ENCODE measurements at regions not wholly inside any gene's neighbourhood (a gene's known extent, or its start where the extent isn't known, plus 50 kb on each side); places are given as distances from the start of the nearest gene placed in this dataset.
"Not testable (repeated sequence)": the region's sequence is repeated elsewhere in the genome, so short reads cannot be mapped to it uniquely, and the experiment has no call there.

DNA sequence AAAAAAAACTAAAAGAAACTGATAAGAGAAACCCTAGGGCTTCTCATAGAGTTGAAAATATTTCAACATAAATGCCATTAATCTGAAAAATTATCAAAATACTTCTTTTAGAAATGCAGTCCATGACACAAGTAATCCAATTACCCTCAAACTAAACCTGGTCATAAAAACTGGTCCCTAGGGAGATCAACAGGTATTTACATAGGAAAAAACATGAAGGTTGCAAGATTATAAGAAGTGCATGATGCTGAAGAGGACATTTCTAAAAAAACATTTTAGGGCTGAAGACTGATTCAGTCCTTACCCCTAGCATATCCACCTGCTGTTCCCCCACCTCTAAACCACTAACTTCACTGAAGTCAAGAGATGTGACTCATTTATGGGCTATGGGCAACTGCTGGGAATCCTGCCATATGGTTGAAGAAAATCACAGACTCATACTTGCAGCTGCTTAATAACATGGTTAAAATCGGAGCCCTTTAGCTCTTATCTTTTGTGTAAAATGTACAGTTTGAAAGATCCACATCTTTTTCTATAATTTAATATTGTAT lies 131.0 kb upstream of the RUNX1 start:
- no peak for DNase-seq

DNA sequence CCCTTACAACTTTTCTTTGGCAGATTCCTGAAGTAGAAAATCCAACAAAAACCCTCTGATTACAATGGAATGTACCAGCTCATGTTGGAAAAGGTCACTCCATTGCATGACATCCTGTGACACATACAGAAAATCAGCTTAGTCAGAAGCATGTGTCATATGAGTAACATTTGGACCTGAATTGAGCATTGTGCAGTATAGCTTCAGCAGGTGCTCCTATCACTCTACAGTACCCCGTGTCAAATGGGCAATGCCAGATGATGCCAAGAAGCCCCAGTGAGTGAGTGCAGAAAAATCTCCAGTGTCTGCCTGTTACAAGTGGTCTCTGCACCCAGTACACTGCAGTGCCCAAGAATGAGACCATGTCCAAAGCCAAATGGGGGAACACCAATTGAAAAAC lies 129.7 kb upstream of the RUNX1 start:
- peak; percentile 29 to 45 for DNase-seq

DNA sequence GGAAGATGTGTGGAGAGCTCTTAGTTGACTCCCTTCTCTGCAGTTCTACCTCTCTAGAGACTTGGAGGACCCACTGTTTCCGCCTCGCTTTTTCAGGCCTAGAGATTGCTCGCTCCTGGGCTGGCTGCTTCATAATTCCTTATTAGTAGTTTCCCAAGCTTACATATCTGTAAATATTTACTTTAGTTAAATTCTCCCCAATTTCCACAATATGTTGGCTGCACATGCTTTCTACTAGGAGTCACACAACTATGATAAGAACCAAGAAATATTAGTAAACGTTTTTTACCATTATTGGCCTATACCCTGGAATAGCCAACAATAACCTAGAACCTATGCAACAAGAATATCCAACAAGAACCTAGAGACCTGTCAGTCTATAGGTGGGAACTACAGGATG lies 129.0 kb upstream of the RUNX1 start:
- DNase-seq: no peak

DNA sequence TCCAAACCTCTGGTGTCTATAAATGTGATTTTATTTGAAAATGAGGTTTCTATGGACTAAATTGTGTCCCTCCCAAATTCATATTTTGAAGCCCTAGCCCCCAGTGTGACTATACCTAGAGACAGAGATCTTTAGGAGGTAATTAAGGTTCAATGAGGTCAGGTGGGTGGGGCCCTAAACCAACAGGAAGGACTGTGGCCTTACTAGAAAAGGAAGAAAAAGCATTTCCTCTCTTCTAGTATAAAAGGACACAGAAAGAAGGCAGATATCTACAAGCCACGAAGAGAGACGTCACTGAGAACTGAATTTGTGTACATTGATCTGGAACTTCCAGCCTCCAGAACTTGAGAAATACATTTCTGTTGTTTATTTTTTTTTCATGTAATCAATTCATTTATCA lies 123.1 kb upstream of the RUNX1 start:
- no peak for DNase-seq

DNA sequence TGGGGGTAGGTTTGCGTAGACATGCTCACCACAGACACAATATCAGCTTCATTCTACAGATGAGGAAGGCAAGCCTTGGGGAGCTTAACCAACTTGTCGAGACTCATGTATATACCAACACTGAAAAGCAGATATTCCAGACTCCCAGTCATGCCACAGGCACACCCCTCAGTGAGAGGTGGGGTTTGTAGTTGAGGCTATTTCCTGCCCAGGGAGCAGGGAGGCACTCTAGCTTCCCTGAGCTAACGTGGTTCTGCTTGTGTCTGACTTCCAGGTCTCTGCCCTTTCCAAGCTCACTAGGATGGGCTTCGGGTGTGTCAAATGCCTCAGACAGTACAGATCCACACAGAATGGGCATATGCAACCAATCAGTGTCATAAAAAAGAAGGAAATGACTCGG lies 122.3 kb upstream of the RUNX1 start:
- DNase-seq: no peak

DNA sequence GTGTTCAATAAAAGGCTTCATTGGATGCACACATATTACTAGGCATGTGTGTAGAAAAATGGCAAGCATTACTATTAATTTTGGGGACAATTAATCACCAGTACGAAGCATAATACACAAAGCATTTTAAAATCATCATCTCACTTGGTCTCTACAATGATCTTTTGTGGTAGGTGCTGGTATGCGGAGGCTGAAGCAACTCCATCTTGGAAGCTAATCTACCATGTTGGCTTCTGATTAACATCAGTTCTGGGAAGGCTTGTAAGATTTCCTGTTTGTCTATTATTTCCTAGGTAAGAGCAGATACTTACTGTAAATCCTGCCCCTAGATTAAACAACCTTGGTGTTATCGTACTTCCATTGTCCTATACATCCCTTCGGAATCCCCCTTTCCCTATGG lies 121.7 kb upstream of the RUNX1 start:
- no peak for DNase-seq

DNA sequence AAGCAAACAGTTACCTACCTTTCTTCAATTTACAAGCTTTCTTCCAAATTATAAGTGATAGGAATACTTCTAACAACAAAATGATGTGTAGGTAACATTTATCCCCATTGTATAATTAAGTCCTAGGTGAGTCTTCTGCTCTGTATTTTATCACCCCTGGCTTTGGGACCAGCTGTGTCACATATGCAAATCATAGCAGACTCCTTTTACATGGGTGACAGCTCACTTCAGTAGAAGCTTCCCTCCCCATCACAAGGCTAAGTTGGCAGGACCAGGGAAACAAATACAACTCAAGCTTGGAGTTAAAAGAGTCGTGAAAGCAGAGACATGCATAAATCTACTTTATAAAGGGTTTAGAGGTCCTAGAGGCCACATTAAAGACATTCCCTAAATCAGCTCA lies 121.1 kb upstream of the RUNX1 start:
- no peak for DNase-seq

DNA sequence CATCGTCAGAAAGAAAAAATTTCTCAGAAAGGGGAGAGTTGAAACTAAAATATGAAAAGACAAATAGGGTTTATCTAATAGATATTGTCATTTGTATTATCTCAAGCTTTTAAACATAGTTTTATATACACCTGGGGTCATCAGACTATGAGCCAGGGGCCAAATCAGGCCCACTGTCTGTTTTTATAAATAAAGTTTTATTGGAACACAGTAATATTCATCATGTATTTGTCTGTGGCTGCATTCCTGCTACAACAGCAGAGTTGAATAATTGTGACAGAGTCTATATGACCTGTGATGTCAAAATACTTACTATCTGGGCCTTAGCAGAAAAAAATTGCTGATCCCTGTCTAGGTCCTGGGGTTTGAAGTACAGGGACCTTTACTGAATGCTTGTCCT lies 120.5 kb upstream of the RUNX1 start:
- DNase-seq: no peak

DNA sequence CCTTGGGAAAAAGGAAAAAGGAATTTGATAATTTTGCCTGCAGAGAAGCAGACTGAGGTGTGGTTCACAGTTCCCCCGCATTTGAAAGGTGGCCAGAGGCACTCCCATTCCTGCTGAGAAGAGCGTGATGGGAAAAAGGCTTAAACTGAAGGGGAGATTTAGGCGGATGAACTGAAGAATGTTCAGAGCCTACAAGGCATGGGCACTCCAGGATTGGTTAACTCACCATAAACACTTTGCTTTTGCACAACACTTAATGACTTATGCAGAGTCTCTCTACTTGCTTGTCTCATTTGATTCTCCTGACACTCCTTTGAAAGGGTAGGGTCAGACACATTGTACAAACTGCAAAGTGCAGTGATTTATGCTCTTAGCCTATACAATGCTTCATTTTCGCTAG lies 119.6 kb upstream of the RUNX1 start:
- no peak for DNase-seq

DNA sequence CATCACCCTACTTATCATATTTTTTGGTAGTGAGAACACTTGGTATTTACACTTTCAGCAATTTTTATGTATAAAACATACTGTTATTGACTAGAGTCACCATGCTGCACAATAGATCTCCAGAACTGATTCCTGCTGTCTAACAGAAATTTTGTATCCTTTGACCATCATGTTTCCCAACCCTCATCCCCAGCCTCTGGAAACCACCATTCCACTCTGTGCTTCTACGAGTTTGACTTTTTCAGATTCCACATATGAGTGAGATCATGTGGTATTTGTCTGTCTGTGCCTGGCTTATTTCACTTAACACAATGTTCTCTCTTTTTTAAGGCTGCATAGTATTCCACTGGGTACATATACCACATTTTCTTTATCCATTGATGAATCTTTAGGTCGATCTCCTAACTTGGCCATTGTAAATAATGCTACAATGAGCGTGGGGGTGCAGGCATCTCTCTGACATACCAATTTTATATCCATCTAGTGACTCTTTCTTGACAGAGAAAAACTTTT lies 115.9 kb upstream of the RUNX1 start:
- DNase-seq: no peak

DNA sequence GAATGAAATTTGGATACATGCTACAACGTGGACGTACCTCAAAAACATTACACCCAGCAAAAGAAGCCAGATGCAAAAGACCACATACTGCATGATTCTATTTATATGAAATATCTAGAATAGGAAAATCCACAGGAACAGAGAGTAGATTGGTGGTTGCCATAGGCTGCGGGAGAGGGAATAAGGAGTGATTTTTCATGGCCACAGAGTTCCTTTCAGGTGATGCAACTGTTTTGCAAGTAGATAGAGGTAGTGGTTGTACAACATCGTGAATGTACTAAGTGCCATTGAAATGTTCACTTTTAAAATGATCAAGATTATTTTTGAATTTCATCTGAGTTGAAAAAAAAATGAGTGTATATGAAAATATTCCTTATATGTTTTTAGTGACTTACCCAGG lies 115.3 kb upstream of the RUNX1 start:
- no peak for DNase-seq

DNA sequence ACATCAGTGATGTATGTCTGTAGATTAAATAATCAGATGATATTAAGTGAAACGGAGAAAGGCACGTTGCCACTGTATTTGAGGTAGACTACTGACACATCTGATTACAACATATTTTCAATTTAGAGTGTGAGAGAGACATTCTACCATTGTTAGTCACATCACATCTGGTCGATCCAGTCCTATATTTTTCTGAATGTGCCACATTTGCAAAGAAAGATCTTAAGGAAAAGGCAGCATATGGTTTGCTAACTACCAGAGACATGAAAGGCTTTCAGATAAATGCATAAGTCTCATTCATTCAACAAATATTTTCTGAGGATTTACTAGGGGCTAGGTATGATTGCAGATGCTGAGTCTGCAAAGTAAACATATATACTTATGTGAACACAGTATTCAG lies 114.3 kb upstream of the RUNX1 start:
- DNase-seq: no peak

DNA sequence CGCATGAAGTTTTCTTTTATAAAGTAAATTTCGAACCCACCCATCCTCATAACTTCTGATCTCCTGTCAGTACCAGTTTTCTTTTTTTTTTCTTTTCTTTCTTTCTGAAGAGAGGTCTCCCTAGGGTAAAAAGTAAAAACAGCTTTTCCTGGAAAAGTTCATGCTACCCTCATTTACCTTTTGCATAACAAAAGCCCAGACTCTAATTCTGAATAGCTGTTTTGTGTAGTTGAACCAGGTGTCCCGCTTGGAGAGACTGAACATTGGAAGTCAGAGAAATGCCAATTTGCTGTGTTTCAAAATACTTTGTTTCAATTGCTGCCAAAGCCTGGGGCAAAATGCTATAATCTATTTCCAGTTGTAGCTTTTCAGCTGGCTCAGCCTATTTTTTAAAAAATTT lies 113.7 kb upstream of the RUNX1 start:
- DNase-seq: no peak

DNA sequence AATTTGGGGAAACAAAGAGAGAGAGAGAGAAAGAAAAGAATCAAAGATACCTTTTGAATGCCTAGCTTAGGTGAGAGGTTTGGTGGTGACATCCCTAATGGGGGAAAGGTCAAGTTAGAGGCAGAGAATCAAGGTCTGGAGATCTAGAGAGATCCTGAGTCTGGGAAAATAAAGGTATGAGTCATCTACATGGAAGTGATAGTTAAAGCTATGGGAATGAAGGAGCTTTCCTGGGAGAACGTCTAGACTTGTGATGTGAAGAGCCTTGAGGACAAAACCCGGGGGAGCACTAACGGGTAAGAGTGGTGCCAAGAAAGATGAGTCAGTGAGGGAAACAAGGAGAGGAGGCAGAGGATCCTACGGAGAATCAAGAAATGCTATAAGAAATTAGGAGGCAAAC lies 110.8 kb upstream of the RUNX1 start:
- DNase-seq: no peak

DNA sequence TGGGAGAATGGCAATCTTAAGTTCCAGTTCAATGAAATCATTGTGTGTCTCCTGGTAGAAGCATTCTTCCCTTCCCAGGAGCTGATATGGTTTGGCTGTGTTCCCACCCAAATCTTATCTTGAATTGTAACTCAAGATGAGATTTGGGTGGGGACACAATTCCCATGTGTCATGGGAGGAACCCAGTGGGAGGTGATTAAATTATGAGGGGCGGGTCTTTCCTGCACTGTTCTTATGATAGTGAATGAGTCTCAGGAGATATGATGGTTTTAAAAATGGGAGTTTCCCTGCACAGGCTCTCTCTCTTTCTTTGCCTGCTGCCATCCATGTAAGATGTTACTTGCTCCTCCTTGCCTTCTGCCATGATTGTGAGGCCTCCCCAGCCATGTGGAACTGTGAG lies 108.3 kb upstream of the RUNX1 start:
- not testable (repeated sequence) for DNase-seq

DNA sequence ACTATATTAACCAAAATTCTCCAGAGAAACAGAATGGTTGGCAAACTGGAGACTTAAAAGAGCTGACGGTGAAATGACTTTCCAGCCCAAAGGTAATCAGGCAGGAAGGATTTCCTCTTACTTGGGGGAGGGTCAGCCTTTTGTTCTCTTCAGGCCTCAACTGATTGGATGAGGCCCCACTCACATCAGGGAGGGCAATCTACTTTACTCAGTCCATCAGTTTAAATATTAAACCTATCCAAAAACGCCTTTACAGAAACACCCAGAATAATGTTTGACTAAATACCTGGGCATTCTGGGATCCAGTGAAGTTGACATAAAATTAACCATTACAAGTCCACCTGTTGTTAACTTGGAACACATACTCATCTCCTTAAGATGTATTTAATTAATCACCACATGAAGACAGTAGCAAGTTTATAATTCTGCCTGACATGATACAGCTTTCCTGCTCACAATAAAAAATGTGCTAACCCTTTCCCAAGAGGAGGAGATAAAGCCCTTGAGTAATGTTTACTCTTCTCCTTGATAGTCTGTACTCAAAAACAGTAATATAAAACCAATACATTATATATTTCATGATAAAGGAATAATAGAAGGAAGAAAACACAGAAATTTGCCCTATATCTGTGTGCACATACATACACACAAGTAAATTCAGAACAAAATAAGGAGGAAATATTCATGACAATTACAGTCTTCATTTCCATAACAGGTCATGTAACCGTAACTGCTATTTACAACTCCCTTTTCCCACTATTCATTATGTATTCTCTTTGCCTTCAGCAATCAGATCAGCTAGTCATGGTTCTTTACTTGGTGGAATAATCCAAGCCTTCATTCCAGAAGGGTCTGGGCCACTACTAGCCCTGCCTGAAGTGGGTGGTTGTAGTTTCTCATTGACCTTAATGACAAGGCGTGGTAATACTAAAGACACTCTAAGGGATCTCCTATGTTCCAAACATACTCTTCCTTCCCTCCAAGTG lies 107.5 kb upstream of the RUNX1 start:
- no peak for DNase-seq

DNA sequence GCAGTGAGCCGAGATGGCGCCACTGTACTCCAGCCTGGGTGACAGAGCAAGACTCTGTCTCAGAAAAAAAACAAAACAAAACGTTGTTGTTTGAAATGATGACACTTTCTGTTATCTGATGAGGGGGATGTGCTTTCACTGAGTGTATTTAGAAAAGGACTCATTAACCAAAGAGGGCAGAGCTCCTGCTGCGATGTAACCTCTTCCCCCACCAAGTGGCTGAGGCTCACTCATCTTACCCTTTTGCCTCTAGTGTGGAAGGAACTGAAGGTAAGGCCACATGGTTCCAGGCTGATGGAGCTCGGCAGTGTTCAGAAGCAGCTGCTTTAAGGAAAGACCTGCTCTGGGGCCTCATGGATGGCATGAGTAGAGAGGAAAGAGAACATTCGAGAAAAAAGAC lies 105.7 kb upstream of the RUNX1 start:
- DNase-seq: no peak

DNA sequence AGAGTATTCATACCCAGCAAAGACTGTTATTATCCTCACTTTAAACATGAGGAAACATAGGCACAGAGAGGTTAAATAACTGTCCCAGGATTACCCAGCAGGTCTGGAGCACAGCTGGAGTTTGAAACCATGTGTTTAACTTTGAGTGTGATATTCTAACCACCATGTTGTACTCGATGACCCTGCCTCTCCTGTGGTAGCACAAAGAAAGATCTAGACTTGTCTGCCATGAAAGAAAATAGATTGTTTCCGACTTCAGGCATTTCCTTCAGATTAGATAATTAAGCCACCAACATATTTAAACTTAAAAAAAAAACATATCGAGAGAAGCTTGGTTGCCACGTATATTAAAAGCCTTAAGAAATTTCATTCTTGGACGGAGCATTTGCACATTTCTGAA lies 104.6 kb upstream of the RUNX1 start:
- no peak for DNase-seq

DNA sequence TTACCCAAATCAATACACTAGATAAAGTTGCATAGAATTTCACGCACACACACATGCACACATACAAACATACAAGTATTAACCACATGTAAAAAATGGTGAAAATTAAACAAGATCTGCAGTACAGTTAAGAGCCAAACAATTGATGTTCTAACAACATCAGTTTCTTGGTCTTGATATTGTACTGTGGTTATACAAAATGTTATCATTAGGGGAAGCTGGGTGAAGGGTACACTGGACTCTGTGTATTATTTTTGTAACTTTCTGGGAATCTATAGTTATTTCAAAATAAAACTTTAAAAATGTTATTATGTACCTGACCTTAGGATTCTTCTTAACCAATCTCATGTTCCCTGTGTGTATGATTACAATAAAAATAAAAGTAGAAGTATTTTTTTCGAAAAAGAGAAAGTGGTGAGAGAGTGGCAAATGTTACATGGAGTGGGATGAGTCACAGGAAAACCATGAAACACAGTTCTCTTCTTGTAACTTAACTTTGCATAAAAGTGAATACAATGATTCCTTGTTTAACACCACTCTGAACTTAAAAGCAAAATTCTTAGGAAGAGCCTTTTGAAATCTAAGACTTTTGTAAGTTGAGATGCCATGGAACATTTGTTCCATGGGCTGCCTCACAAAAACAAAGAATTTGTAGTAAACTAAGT lies 101.6 kb upstream of the RUNX1 start:
- no peak for DNase-seq

DNA sequence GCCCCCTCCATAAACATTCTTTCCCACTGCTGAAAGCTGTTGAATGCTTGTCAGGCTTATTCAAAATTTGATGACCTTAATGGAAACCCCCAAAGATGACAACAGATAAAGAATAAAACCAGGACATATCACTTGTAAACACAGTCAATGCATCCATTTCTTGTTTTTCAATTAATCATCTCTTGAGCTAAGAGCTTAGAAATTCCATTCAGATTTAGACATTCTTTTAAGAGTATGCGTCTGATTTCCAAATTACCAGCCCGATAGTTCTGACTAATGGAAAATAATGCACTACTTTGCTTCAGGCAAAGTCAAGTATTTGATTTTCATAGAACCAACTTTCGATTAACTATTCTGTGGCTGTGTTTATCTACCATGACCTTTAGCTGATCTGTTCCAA lies 100.6 kb upstream of the RUNX1 start:
- no peak for DNase-seq

DNA sequence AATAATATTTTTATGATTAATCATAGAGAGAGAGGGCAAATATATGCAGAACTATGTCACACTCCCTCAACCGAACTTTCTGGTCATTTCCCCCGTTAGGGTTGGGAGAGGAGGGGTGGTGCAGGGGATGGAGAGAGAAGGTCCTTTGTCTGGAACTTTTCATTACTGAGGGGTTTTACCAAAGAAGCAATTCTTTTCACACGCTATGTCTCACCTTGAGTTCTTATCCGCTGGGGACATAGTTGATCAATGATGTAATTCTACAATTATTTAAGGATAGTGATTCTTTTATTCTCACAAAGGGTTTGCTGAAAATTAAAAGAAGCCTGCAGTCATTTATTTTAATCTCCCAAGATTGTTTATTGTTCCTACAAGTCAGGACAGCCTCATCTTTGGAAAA lies 98.3 kb upstream of the RUNX1 start:
- no peak for DNase-seq

DNA sequence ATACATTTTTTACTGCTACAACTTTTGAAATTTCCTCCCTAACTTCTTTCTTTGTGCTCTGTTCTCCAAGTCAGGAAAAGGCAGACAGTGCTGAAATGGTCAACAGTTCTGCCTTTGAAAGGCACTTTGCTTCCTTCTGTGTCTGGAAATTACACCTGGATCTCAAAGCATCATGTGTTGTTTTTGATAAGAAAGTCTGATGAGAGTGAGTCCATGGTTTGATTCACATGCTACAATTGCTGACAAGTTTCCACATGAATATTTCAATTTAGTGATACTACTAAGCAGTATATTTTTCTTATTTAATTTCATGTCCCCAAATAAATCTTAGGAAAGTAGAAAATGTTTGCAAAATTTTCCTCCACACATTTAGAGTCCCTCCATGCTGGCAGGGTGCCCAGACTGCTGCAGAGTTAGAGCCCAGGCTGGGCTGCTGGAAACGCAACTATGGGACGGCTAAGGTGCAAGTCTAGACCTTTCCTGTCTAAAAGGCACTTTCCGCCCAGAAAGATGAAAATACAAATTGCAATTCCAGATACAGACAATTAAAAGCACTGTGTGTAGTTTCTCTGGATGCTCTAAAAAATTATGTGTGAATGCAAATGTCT lies 96.6 kb upstream of the RUNX1 start:
- no peak for DNase-seq

DNA sequence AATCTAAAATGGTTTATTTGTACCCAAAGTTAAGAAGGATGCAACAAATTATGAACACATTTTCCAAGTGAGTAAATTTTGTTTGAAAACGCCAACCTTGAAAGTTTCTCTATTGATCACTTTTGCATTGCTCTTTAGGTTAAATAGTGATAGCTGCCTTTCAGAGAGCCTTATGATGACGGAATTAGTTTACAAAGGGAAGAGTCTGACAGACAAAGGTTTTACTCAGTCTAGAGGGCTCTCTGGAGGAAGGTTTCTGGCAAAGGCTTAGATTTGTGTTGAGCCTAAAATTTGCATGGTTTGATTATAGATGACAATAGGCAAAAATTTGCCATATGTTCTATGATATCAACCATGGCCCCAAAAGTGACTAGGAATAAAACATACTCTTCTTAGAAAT lies 95.9 kb upstream of the RUNX1 start:
- no peak for DNase-seq
